ENCODE measurements at regions not wholly inside any gene's neighbourhood (a gene's known extent, or its start where the extent isn't known, plus 50 kb on each side); places are given as distances from the start of the nearest gene placed in this dataset.

DNA sequence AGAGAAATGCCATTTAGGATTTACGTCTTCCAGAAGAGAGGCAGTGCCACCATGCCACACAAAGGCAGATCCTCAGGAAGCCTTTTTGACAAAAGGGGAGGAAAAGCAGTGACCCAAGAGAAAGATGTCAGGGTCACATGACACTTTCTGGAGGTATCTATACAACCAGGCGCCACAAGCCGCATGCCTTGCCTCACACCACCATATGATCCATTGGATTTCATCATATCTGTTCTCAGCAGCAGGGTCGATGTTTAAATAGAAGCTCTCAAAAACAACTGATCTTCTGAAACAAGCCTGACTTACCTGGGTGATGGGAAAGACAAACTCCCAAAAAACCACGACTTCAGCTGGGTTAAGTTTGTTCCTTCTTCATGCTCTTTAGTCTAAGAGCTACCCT lies 52.5 kb upstream of the UNC5B start:
- DNase-seq = no peak

GRCh38 chr10:71161425-71161824 lies 50.9 kb upstream of the UNC5B start:
- no peak for DNase-seq
